Pons (tissue), 1 donor: ENCODE measurements at regions not wholly inside any gene's neighbourhood (a gene's known extent, or its start where the extent isn't known, plus 50 kb on each side); places are given as distances from the start of the nearest gene placed in this dataset.
"Not testable (repeated sequence)": the region's sequence is repeated elsewhere in the genome, so short reads cannot be mapped to it uniquely, and the experiment has no call there.

ENCODE experiments used
- DNase-seq: peaks from one replicate; pipeline ENCODE4 v3.0.0-alpha.2; 2016; ENCODE audit warnings: low spot score

- no peak for DNase-seq
Measured at GRCh38 chr5:124796495-124796894, 50.1 kb upstream of the ZNF608 start.

DNA sequence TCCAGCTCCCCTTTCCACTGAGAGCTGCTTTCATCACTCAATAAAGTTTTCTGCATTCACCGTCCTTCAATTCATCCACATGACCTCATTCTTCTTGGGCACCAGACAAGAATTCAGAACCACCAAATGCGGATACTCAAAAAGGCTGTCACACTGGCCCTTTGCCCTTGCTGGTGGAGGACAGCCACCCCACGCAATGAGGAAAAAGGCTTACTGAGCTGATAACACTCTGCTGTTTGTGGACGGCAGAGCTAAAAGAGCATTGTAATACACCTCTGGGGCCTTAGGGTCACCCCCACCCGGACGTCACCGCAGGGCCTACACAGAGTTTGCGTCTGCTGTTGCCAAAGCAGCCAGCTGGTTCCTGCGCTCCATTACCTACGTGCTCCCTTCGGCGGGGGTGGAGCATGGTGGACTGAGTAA lies 51.2 kb upstream of the ZNF608 start:
- DNase-seq: no peak

DNA sequence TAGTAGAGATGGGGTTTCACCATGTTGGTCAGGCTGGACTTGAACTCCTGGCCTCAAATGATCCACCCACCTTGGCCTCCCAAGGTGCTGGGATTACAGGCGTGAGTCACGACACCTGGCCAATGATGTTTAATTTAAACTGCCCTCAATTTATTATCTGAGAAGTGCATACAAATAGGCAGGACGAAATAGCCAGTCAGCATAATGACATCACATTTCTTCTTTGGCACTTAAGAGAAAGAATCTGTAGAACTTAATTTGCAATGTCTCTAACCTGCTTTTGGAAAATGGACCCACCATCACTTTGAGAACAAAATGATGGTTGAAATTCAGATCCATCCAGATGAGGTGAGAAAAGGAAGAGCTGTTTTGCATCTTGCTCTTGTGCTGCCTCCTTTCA lies 52.5 kb upstream of the ZNF608 start:
- no peak for DNase-seq

- no peak for DNase-seq
Measured at GRCh38 chr5:124801551-124801950, 55.1 kb upstream of the ZNF608 start.

DNA sequence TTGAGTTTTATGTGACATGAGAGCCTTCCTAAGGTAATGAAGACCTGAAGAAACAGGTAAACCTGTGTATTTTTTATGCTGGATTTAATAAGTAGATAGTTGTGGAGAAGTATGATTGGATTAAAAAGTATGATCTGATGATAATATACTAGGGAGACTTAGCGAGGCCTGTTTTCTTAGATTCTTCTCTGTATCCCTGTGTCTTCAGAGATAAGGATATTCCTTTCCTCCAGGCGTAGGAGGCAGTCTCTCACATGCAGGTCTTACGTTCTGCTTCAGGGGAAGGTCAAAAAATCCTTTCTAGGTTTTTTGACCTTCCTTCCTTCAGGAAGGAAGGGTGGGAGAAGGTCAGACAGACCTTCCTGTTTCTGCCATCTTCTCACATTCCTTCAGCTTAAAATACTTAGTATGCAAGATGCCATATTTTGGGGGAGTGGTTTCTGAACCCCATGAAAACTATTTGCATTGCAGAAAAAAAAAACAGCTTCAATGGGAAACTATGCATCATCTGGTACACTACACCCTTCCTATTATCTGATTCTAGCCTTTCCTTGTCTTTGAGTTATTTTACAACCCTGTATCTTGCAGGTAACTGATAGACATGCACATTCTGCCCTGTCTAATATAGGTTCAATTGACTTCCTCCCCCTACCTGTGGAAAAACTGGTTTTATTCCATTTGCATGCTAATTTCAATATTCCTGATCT lies 57.3 kb upstream of the ZNF608 start:
- DNase-seq: no peak

DNA sequence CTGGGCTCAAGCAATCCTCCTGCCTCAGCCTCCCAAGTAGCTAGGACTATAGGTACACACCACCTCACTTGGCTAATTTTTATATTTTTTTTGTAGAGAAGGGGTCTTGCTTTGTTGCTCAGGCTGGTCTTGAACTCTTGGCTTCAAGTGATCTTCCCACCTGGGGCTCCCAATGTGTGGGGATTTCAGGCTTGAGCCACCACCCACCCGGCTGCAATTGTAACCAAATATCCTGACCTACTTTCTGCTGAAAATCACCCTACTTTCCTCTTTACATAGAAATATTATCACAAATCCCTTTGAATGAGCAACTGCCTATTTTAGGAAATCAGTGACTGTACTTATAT lies 59.6 kb upstream of the ZNF608 start:
- no peak for DNase-seq

- peak; percentile 69 for DNase-seq
Measured at GRCh38 chr5:124806373-124807077, 60.1 kb upstream of the ZNF608 start.

- DNase-seq: no peak
Measured at GRCh38 chr5:124808842-124809268, 62.4 kb upstream of the ZNF608 start.

- peak; percentile 14 for DNase-seq
Measured at GRCh38 chr5:124810396-124811006, 64.1 kb upstream of the ZNF608 start.

- no peak for DNase-seq
Measured at GRCh38 chr5:124812771-124813358, 66.4 kb upstream of the ZNF608 start.

- DNase-seq: no peak
Measured at GRCh38 chr5:124816381-124816780, 69.9 kb upstream of the ZNF608 start.

GRCh38 chr5:124819201-124819600 lies 72.8 kb upstream of the ZNF608 start:
- no peak for DNase-seq

- no peak for DNase-seq
Measured at GRCh38 chr5:124822647-124823046, 76.2 kb upstream of the ZNF608 start.

DNA sequence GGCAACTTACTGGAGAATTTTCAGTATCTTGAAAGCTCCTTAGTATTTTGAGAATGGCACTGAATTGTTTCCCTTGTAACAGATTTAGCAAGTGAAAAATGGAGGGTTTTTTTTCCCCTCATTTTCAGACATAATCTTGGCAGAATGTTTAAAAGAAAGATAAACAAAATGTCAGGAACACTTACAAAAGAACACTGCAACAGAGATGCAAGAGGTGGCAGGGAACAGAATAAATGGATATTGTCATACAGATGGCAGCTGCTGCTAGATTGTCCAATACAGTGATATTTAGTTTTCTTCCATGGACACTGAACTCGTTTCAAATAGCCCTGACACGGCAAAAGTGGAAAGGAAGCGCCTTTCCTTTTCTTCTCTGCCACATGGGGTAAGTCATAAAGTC lies 76.9 kb upstream of the ZNF608 start:
- DNase-seq: peak; percentile 47

- peak; percentile 64 for DNase-seq
Measured at GRCh38 chr5:124824637-124825158, 78.3 kb upstream of the ZNF608 start.

GRCh38 chr5:124825250-124825982 lies 79.0 kb upstream of the ZNF608 start:
- DNase-seq: no peak

DNA sequence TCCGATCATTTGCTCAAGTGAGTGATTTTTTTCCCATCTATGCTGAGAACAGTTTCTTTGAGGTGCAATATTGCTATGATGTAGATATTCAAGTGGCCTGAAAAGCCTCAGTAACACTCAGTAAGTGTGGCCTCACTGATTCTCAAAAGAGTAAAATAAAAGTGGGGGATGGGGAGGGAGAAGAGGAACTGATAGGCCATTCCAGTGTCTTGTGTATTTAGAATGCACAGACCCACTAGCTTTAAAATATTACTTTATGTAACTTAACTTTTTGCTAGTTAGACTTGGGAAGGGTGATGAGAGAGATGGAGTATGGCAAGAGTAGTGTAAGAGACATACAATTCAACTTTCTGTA lies 79.5 kb upstream of the ZNF608 start:
- DNase-seq: no peak

GRCh38 chr5:124828731-124829234 lies 82.3 kb upstream of the ZNF608 start:
- no peak for DNase-seq

DNA sequence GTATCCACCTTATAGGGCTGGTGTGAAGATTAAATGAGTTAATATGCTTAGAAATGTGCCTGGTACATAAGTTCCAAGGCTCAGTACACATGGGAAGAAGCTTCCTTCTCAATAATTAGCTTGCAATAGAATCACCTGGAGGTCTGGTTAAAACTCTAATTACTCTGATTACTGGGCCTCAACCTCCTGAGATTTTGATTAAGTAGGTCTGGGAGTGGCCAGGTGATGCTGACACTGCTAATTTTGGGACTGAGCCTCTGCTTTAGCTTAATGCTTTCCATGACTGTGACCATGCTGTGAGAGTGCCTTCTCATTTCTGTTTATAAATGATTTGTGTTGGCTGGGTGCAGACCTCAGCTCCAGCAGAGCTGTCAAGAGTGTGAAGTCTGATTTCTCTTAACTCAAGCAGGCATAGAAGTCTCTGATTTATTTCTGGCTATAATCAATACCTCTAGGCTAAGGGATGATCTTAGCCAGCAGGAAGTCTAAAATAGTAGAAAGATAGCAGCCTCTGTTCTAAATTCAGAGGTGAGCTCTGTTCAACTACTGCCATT lies 85.3 kb upstream of the ZNF608 start:
- no peak for DNase-seq

DNA sequence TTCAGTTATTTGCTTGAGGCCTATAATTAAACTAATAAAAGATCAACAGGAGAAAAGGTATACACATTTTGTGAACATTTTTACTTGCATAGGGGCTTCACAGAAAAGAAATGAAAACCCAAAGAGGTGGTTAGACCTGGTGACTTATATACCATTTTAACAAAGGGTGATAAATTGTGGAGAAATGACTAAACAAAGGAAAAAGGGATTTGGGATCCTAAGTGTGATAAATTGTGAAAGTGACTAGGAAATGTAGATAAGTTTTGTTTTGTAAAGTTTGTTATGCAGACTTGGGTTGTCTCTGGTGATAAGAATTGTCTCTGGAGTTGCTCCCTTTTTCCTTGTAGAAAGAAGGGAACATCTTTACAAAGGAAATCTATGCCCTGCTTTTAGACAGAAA lies 86.1 kb upstream of the ZNF608 start:
- DNase-seq: no peak

DNA sequence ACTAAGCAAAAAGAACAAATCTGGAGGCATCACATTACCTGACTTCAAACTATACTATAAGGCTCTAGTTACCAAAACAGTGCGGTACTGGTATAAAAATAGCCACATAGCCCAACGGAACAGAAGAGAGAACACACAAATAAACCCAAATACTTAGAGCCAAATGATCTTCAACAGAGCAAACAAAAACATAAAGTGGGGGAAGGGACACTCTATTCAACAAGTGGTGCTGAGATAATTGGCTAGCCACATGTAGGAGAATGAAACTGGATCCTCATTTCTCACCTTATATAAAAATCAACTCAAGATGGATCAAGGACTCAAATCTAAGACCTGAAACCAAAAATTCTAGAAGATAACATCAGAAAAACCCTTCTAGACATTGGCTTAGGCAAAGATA lies 89.9 kb upstream of the ZNF608 start:
- DNase-seq: not testable (repeated sequence)
